ENCODE measurements at regions not wholly inside any gene's neighbourhood (a gene's known extent, or its start where the extent isn't known, plus 50 kb on each side); places are given as distances from the start of the nearest gene placed in this dataset.

DNA sequence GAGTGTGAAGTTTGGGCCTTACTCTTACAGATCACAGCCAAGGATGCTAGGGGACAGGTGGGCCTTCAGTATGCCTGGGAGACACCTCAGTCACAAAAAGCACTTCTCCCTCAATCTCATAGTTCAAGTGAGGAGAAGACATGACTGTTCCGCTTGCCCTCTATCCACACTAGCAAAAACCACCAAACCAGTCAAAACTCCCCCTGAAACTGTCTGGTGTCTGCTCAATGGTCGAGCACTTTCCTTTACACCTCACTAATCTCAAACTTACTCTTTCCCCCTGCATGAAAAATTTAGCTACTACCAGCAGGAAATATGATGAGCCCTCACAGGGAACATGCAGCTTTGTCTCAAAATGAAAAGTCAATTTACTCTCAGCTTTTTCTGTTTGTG is 232.2 kb downstream of the TRIB2 start:
- ChIA-PET CTCF (no interaction called here), POLR2A (no interaction called here), SMC1A (ENCODE audit: uncharacterized antibody, unreplicated experiment) (interaction anchor here (1.1 kb wide), 1 partner anchor 58 kb away, joined by 3 read pairs; no protein-coding TSS in a partner anchor), RAD21 (ENCODE audit: unreplicated experiment) (no interaction called here)
- Histone ChIP-seq H3K9me3 (replicated peaks; ENCODE audit: control insufficient read depth, insufficient read depth, low read length) (no peaks in the 10 kb centered on the region), H3K36me3 (ENCODE audit: control insufficient read depth in 2 of 2, insufficient read depth in 2 of 2, low read length in 1 of 2) (no peaks in the 10 kb centered on the region), H2AFZ (ENCODE audit: control insufficient read depth, low read depth, low read length) (no peak overlapping the region), H3K4me2 (ENCODE audit: control insufficient read depth, insufficient read depth) (no peak overlapping the region), H3K79me2 (ENCODE audit: control insufficient read depth, insufficient read depth, low read length) (no peaks in the 10 kb centered on the region), H3K9ac (ENCODE audit: control insufficient read depth, insufficient read depth, low read length) (no peak overlapping the region), H3K4me3 (no peak overlapping the region), H4K20me1 (ENCODE audit: control insufficient read depth, insufficient read depth) (no peaks in the 10 kb centered on the region), H3K4me1 (ENCODE audit: control insufficient read depth, insufficient read depth, low read length) (no peaks in the 10 kb centered on the region), H3K27ac (ENCODE audit: control insufficient read depth, insufficient read depth) (no peak overlapping the region), H3K27me3 (replicated peaks in 1 of 2; ENCODE audit: control insufficient read depth in 2 of 2, insufficient read depth in 2 of 2, low read length in 1 of 2) (no peaks in the 10 kb centered on the region; a peak in 1 of 4 replicates)
- in situ Hi-C loops (cut with MboI), result no loop called here
- BruUV-seq (replicated peaks), result no TSS peak
- intact Hi-C loops (cut with micrococcal nuclease; ENCODE audit: unreplicated experiment), result no loop called here
- no peak for FAIRE-seq
- TF ChIP-seq, protein P1, sequence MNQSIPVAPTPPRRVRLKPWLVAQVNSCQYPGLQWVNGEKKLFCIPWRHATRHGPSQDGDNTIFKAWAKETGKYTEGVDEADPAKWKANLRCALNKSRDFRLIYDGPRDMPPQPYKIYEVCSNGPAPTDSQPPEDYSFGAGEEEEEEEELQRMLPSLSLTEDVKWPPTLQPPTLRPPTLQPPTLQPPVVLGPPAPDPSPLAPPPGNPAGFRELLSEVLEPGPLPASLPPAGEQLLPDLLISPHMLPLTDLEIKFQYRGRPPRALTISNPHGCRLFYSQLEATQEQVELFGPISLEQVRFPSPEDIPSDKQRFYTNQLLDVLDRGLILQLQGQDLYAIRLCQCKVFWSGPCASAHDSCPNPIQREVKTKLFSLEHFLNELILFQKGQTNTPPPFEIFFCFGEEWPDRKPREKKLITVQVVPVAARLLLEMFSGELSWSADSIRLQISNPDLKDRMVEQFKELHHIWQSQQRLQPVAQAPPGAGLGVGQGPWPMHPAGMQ (IDR thresholded peaks at IDR 0.05; ENCODE audit: borderline replicate concordance), result no peak
- TF ChIP-seq, protein P2, sequence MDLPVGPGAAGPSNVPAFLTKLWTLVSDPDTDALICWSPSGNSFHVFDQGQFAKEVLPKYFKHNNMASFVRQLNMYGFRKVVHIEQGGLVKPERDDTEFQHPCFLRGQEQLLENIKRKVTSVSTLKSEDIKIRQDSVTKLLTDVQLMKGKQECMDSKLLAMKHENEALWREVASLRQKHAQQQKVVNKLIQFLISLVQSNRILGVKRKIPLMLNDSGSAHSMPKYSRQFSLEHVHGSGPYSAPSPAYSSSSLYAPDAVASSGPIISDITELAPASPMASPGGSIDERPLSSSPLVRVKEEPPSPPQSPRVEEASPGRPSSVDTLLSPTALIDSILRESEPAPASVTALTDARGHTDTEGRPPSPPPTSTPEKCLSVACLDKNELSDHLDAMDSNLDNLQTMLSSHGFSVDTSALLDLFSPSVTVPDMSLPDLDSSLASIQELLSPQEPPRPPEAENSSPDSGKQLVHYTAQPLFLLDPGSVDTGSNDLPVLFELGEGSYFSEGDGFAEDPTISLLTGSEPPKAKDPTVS (IDR thresholded peaks at IDR 0.05; ENCODE audit: low read depth, low read length), result no peak
- peak; percentile 13; the same call in 1 of the 2 replicates for TF ChIP-seq JUNB (IDR thresholded peaks at IDR 0.05)
- TF ChIP-seq RUNX3 (IDR thresholded peaks at IDR 0.05; ENCODE audit: low read length), result peak; percentile 72
- TF ChIP-seq NFXL1 (IDR thresholded peaks at IDR 0.05; ENCODE audit: borderline replicate concordance), result no peak
- no peak for TF ChIP-seq IKZF2 (IDR thresholded peaks at IDR 0.05)
- no peak for DNase-seq (ENCODE audit: low read depth, low spot score)
- WGBS (ENCODE audit: insufficient coverage, insufficient replicate concordance, low lambda C conversion rate, missing lambda C conversion rate), result 0% methylated on average over 2 of the region's 2 CpGs
- peak; percentile 76 for ATAC-seq
